CD4-positive, alpha-beta T cell (primary cell): ENCODE measurements at regions not wholly inside any gene's neighbourhood (a gene's known extent, or its start where the extent isn't known, plus 50 kb on each side); places are given as distances from the start of the nearest gene placed in this dataset.

Source experiments
- ATAC-seq: fragments of 200-7000 bp; cut with Tn5 transposase; one replicate; pipeline ENCODE4 v1.10.0; 2022; ENCODE audit warnings: mild to moderate bottlenecking; ENCODE audit not compliant: poor library complexity
- CTCF ChIA-PET: fragments of 350-600 bp; sonication (Branson Sonifier 250); formaldehyde crosslinking; loops from one replicate; lab custom pipeline; 2021; ENCODE audit warnings: antibody characterized with exemption, inconsistent platforms; lab: Charles Lee
- POLR2A ChIA-PET: fragments of 350-600 bp; sonication (Branson Sonifier 250); formaldehyde crosslinking; loops from one replicate; lab custom pipeline; 2021; ENCODE audit warnings: antibody characterized with exemption, inconsistent platforms; lab: Charles Lee
- DNase-seq, 14 experiments: peaks; one replicate each; pipeline ENCODE4 v3.0.0-alpha.2; 2013 to 2020; ENCODE audit warnings: mixed read lengths in 2 of 14
- H3K27ac ChIP-seq, 2 donors: one replicate each; pipeline versions ENCODE4 v1.5.1 to v1.7.0; 2013; ENCODE audit warnings: low read length in 2 of 2, low read depth in 1 of 2, mild to moderate bottlenecking in 1 of 2
- H3K27me3 ChIP-seq, 2 experiments: 1 replicate in 1 of 2; 2 replicates in 1 of 2; pipeline versions ENCODE4 v1.6.1 to v1.7.0; 2013; ENCODE audit warnings: low read length in 2 of 2, control low read depth in 1 of 2, mild to moderate bottlenecking in 1 of 2, moderate library complexity in 1 of 2; ENCODE audit not compliant: insufficient read depth in 2 of 2, control insufficient read depth in 1 of 2
- H3K36me3 ChIP-seq: one replicate; pipeline ENCODE4 v1.6.1; 2013; ENCODE audit warnings: low read length, control low read depth; ENCODE audit not compliant: insufficient read depth
- H3K4me1 ChIP-seq: one replicate; pipeline ENCODE4 v1.6.1; 2013; ENCODE audit warnings: low read length, control low read depth; ENCODE audit not compliant: insufficient read depth
- H3K4me3 ChIP-seq: one replicate; pipeline ENCODE4 v1.5.1; 2013; ENCODE audit warnings: mild to moderate bottlenecking, low read length, moderate library complexity
- H3K9me3 ChIP-seq, 2 experiments: 1 replicate in 1 of 2; 2 replicates in 1 of 2; pipeline versions ENCODE4 v1.6.1 to v1.7.0; 2013; ENCODE audit warnings: low read length in 2 of 2, mild to moderate bottlenecking in 2 of 2, control low read depth in 1 of 2, moderate library complexity in 1 of 2; ENCODE audit not compliant: control insufficient read depth in 1 of 2, insufficient read depth in 1 of 2
- H3K27ac Mint-ChIP-seq: one replicate; pipeline ENCODE4 v1.8.0; 2020; ENCODE audit warnings: mixed read lengths
- H3K27me3 Mint-ChIP-seq: one replicate; pipeline ENCODE4 v1.8.0; 2021; ENCODE audit warnings: mixed read lengths
- H3K36me3 Mint-ChIP-seq: one replicate; pipeline ENCODE4 v1.8.0; 2021; ENCODE audit warnings: low read depth, mixed read lengths
- H3K4me1 Mint-ChIP-seq: one replicate; pipeline ENCODE4 v1.8.0; 2021; ENCODE audit warnings: low read depth, mixed read lengths
- H3K4me3 Mint-ChIP-seq: one replicate; pipeline ENCODE4 v1.8.0; 2020; ENCODE audit warnings: mild to moderate bottlenecking, mixed read lengths
- H3K9me3 Mint-ChIP-seq: one replicate; pipeline ENCODE4 v1.8.0; 2020; ENCODE audit warnings: mixed read lengths
- intact Hi-C, 2 experiments: fragments of 100-400 bp; cut with DNase I in 1 of 2; cut with micrococcal nuclease in 1 of 2; formaldehyde crosslinking; loops; one replicate each; pipeline versions ENCODE4 v1.15.1 to v1.9.0; 2023 to 2025; cut with DNase I, micrococcal nuclease
- TF ChIP-seq, protein P1 (sequence below): fragments of 200-600 bp; IDR thresholded peaks from one replicate; pipeline ENCODE4 v1.8.0; 2022; ENCODE audit warnings: antibody characterized with exemption, mild to moderate bottlenecking

DNA sequence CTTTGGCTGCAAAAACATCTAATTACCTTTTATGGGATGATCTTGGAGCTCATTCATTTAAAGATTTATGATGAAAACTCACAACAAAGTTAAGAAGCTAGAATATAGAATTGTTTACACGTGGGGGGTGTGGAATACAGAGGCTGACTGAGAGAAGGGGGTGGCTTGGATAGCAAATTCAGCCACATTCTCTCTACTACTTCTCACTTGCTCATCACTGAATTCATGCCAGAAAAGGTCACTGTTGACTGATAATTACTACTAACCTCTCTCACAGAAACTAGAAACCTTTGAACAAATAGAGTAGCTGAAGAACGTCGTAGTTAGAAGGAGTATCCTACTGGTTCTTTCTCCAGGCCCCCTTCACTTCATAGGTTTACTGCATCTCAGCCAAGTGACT, 808.2 kb downstream of the BRINP1 start:
- intact Hi-C loops: no loop called here
- Mint-ChIP-seq H3K4me1 (no peaks in the 10 kb centered on the region), H3K9me3 (peaks cover 11% of the 10 kb centered on the region), H3K27me3 (no peaks in the 10 kb centered on the region), H3K4me3 (no peak overlapping the region), H3K36me3 (no peaks in the 10 kb centered on the region), H3K27ac (no peak overlapping the region)
- POLR2A ChIA-PET: no interaction called here
- Histone ChIP-seq H3K36me3 (no peaks in the 10 kb centered on the region), H3K9me3 (peaks cover 0 to 7% of the 10 kb centered on the region in 2 experiments), H3K27me3 (no peaks in the 10 kb centered on the region), H3K27ac (no peak overlapping the region), H3K4me1 (no peaks in the 10 kb centered on the region), H3K4me3 (no peak overlapping the region)
- TF ChIP-seq, protein P1, sequence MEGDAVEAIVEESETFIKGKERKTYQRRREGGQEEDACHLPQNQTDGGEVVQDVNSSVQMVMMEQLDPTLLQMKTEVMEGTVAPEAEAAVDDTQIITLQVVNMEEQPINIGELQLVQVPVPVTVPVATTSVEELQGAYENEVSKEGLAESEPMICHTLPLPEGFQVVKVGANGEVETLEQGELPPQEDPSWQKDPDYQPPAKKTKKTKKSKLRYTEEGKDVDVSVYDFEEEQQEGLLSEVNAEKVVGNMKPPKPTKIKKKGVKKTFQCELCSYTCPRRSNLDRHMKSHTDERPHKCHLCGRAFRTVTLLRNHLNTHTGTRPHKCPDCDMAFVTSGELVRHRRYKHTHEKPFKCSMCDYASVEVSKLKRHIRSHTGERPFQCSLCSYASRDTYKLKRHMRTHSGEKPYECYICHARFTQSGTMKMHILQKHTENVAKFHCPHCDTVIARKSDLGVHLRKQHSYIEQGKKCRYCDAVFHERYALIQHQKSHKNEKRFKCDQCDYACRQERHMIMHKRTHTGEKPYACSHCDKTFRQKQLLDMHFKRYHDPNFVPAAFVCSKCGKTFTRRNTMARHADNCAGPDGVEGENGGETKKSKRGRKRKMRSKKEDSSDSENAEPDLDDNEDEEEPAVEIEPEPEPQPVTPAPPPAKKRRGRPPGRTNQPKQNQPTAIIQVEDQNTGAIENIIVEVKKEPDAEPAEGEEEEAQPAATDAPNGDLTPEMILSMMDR: no peak
- CTCF ChIA-PET: no interaction called here
- ATAC-seq (no peak), DNase-seq (no peak)

DNA sequence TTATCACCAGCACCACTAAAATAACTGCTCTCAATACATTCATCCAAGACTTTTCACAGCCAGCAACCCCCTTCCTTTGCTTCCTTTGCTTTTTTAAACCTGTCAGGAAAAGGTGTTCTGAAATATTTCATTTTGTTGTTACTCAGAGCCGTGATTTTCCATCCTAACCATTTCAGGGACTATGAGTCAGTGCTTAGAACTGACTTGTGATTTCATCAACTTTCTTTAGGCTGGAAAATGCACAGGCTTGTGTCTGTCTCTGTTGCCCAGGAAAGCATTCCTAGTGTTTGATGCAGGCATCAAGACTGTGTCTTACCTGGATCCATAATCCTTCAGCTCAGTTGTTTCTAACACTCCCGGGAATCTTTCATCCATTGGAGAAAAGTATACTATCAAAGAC, 805.6 kb downstream of the BRINP1 start:
- no peaks in the 10 kb centered on the region for H3K27me3 ChIP-seq
- no peaks in the 10 kb centered on the region for H3K4me1 ChIP-seq
- H3K27ac ChIP-seq: no peak overlapping the region
- Mint-ChIP-seq H3K9me3 (peaks cover 5% of the 10 kb centered on the region), H3K4me1 (no peaks in the 10 kb centered on the region), H3K27ac (no peak overlapping the region), H3K36me3 (no peaks in the 10 kb centered on the region), H3K4me3 (no peak overlapping the region), H3K27me3 (no peaks in the 10 kb centered on the region)
- POLR2A ChIA-PET: no interaction called here
- intact Hi-C loops: no loop called here
- H3K36me3 ChIP-seq: no peaks in the 10 kb centered on the region
- DNase-seq (no peak), ATAC-seq (no peak)
- no peak overlapping the region for H3K4me3 ChIP-seq
- CTCF ChIA-PET: no interaction called here
- TF ChIP-seq, protein P1: no peak
- peaks cover 0 to 7% of the 10 kb centered on the region in 2 experiments for H3K9me3 ChIP-seq

DNA sequence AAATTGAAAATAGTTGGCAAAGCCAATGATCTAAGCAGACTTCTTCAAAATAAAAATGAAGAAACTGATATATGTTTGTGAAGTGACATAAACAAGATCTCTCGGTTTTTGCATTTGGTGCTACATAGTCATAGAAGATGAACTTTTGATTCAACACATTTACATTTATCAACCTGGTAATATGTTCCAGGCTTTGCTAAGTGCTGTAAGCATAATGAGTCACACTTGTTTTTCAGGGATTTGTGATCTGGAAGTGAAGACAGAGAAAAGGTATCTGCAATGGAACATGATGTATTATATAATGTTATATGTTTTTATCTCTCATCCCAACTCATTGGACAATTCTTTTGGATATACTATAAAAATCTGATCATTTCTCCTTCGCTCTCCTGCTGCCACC, 801.4 kb downstream of the BRINP1 start:
- no peak overlapping the region for H3K4me3 Mint-ChIP-seq
- intact Hi-C loops: no loop called here
- H3K9me3 ChIP-seq: no peaks in the 10 kb centered on the region
- TF ChIP-seq, protein P1: no peak
- ChIA-PET CTCF (no interaction called here), POLR2A (no interaction called here)
- no peaks in the 10 kb centered on the region for H3K27me3 Mint-ChIP-seq
- no peaks in the 10 kb centered on the region for H3K4me1 ChIP-seq
- no peak for DNase-seq
- no peak overlapping the region for H3K27ac Mint-ChIP-seq
- ATAC-seq: no peak
- no peaks in the 10 kb centered on the region for H3K36me3 Mint-ChIP-seq
- H3K9me3 Mint-ChIP-seq: peaks cover 10% of the 10 kb centered on the region
- no peak overlapping the region for H3K27ac ChIP-seq
- H3K36me3 ChIP-seq: no peaks in the 10 kb centered on the region
- H3K4me1 Mint-ChIP-seq: no peaks in the 10 kb centered on the region
- no peaks in the 10 kb centered on the region for H3K27me3 ChIP-seq
- H3K4me3 ChIP-seq: no peak overlapping the region
